ENCODE measurements at regions not wholly inside any gene's neighbourhood (a gene's known extent, or its start where the extent isn't known, plus 50 kb on each side); places are given as distances from the start of the nearest gene placed in this dataset.

DNA sequence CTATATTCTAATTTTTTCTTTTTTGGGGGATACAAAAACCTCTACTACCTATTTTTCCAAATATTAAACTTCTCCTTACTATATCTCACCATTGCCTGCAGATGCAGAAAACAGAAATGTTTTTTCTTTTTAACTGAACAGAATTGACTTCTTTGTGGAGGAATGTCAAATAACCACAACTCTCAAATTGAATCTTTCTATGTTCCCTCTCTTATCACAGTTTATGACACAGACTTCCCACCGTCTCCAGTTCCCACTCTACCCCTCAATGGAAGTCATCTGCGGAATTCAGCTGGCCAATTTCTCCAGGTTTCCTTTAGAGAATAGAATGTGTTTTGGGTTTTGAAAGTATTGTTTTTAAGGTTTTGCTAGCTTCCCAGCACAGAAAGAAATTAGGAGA, 77.0 kb downstream of the NR2F2 start:
- TF ChIP-seq, protein P1, sequence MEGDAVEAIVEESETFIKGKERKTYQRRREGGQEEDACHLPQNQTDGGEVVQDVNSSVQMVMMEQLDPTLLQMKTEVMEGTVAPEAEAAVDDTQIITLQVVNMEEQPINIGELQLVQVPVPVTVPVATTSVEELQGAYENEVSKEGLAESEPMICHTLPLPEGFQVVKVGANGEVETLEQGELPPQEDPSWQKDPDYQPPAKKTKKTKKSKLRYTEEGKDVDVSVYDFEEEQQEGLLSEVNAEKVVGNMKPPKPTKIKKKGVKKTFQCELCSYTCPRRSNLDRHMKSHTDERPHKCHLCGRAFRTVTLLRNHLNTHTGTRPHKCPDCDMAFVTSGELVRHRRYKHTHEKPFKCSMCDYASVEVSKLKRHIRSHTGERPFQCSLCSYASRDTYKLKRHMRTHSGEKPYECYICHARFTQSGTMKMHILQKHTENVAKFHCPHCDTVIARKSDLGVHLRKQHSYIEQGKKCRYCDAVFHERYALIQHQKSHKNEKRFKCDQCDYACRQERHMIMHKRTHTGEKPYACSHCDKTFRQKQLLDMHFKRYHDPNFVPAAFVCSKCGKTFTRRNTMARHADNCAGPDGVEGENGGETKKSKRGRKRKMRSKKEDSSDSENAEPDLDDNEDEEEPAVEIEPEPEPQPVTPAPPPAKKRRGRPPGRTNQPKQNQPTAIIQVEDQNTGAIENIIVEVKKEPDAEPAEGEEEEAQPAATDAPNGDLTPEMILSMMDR (IDR thresholded peaks at IDR 0.05), result no peak
- no peak for TF ChIP-seq EP300 (IDR thresholded peaks at IDR 0.05)
- TF ChIP-seq POLR2A (IDR thresholded peaks at IDR 0.05), result no peak

Data from tibial nerve (tissue), 4 donors.